ENCODE measurements at regions not wholly inside any gene's neighbourhood (a gene's known extent, or its start where the extent isn't known, plus 50 kb on each side); places are given as distances from the start of the nearest gene placed in this dataset.

DNA sequence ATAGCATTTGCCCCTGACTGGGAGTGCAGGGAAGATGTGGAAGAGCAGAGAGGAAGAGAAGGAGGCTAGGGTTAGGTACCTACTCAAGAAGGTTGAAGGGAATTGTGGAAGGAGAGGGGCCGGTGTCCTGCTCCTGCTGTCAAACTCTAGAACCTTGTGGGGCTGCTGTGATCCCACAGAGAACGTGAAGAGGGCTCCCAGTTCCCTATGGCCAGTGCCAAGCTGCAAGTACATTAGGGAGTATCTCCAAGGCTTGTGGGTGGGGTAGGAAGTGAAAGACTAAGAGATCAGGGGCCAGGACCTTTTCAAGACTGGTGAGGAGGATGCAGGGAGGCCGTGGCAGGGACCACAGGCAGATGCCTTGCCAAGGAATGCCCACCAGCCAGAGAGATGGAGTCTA, 263.4 kb downstream of the CDH26 start:
- ATAC-seq, result no peak
- no peak for DNase-seq
- intact Hi-C loops (cut with DNase I, micrococcal nuclease), result no loop called here
- Histone ChIP-seq H3K4me3 (no peak overlapping the region), H3K9me3 (no peaks in the 10 kb centered on the region), H3K36me3 (ENCODE audit: low read depth) (no peaks in the 10 kb centered on the region), H3K4me1 (ENCODE audit: low read depth) (no peaks in the 10 kb centered on the region)
- TF ChIP-seq, protein P1, sequence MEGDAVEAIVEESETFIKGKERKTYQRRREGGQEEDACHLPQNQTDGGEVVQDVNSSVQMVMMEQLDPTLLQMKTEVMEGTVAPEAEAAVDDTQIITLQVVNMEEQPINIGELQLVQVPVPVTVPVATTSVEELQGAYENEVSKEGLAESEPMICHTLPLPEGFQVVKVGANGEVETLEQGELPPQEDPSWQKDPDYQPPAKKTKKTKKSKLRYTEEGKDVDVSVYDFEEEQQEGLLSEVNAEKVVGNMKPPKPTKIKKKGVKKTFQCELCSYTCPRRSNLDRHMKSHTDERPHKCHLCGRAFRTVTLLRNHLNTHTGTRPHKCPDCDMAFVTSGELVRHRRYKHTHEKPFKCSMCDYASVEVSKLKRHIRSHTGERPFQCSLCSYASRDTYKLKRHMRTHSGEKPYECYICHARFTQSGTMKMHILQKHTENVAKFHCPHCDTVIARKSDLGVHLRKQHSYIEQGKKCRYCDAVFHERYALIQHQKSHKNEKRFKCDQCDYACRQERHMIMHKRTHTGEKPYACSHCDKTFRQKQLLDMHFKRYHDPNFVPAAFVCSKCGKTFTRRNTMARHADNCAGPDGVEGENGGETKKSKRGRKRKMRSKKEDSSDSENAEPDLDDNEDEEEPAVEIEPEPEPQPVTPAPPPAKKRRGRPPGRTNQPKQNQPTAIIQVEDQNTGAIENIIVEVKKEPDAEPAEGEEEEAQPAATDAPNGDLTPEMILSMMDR (IDR thresholded peaks at IDR 0.05), result no peak

DNA sequence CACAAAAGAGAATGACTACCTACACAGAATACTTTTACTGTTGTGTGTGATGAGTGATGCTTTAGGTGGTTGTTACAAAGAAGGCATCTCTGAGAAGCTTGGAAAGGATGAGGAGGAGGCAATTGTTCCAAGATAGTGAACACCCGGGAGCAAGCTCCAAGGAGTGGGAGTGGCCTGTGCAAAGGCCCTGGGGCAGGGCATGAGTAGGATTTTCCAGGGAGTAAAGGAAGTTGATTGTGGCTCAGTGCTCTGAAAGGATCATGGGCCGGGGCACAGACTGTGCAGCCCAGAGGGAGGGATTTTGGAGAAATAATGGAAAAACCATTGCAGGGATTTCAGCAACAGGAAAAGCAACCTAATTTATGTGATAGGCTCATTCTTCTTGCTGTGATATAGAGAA, 264.3 kb downstream of the CDH26 start:
- H3K9me3 ChIP-seq, result no peaks in the 10 kb centered on the region
- intact Hi-C loops (cut with DNase I, micrococcal nuclease), result no loop called here
- H3K4me3 ChIP-seq, result no peak overlapping the region
- no peaks in the 10 kb centered on the region for H3K4me1 ChIP-seq (ENCODE audit: low read depth)
- no peaks in the 10 kb centered on the region for H3K36me3 ChIP-seq (ENCODE audit: low read depth)
- ATAC-seq (no peak), DNase-seq (no peak)
- TF ChIP-seq, protein P1 (IDR thresholded peaks at IDR 0.05), result no peak

DNA sequence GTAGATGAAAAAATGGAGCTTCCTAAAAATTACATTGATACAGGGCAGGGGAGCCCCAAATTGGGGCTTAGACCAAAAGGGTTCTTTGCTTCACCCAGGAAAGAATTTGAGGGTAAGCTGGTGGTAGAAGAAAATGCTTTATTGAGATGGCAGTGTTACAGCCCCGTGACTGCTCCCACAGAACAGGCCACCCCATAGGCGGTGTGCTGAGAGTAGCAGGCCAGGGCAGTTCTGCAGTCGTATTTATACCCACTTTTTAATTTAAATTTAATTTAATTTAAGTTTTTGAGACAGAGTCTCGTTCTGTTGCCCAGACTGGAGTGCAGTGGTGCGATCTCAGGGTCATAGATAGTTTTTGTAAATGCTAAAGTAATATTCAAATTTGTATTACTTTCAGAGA, 265.0 kb downstream of the CDH26 start:
- no peaks in the 10 kb centered on the region for H3K4me1 ChIP-seq (ENCODE audit: low read depth)
- no peaks in the 10 kb centered on the region for H3K9me3 ChIP-seq
- intact Hi-C loops (cut with DNase I, micrococcal nuclease), result no loop called here
- DNase-seq (no peak), ATAC-seq (no peak)
- H3K36me3 ChIP-seq (ENCODE audit: low read depth), result no peaks in the 10 kb centered on the region
- TF ChIP-seq, protein P1 (IDR thresholded peaks at IDR 0.05), result no peak
- no peak overlapping the region for H3K4me3 ChIP-seq

DNA sequence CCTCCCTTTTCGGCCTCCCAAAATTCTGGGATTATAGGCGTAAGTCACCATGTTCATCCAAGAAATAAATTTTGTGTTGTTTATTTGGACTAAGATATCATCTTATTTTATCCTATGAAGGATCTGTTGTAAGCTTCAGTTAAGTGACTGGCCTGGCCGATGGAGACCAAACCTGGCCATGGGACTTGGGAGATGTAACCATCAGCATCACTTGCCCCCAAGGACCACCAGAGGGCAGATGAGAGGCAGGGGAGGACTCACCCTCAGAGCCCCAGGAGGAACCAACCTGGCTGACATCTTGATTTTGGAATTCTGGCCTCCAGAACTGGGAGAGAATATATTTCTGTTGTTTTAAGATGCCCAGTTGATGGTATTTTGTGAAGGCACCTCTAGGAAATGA, 266.7 kb downstream of the CDH26 start:
- no peaks in the 10 kb centered on the region for H3K4me1 ChIP-seq (ENCODE audit: low read depth)

DNA sequence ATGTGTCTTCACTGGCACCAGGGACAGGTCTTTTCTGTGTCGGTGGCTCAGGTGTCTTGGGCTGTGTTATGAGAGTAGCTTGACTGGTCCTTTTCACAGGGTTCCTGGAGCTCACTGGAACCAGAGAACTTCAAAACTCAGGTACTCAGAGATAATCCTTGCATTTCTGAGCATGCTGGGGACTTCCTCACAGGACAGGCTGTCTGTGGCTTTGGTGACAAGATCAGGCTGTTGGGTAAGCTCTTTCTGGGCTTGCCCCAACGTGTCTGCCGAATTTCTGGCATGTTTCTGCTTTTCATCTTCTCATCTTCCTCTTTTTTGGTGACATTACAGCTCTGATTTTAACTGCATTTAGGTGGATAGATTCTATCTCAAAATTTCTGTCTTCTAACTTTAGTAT, 270.0 kb downstream of the CDH26 start:
- no peaks in the 10 kb centered on the region for H3K4me1 ChIP-seq (ENCODE audit: low read depth)
- no peaks in the 10 kb centered on the region for H3K9me3 ChIP-seq
- intact Hi-C loops (cut with DNase I, micrococcal nuclease), result no loop called here
- DNase-seq (no peak), ATAC-seq (peak; percentile 17)
- H3K4me3 ChIP-seq, result no peak overlapping the region
- H3K36me3 ChIP-seq (ENCODE audit: low read depth), result no peaks in the 10 kb centered on the region
- TF ChIP-seq, protein P1 (IDR thresholded peaks at IDR 0.05), result no peak

More for the DNA sequence above, 266.7 kb downstream of the CDH26 start:
- ATAC-seq, result no peak
- Histone ChIP-seq H3K9me3 (no peaks in the 10 kb centered on the region), H3K36me3 (ENCODE audit: low read depth) (no peaks in the 10 kb centered on the region), H3K4me3 (no peak overlapping the region)
- DNase-seq, result no peak
- intact Hi-C loops (cut with DNase I, micrococcal nuclease), result no loop called here
- TF ChIP-seq, protein P1 (IDR thresholded peaks at IDR 0.05), result no peak

DNA sequence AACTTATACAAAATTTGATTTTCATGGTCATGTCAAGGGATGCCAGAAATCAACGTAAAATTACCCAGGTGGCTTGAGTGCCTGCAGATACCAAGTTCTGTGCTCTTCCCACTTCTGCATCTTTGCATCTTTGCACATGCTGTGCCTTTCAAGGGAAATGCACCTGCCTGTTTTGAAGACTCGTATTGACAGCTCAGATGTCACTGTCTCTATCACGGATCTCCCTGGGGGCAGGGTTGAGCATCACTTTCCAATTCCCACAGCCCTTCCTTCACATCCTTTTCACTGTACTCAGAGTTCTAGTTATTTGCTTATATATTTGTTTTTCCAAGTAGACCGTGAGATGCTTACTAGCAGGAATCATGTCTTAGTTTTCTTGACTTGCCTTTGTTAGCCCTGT, 274.2 kb downstream of the CDH26 start:
- Histone ChIP-seq H3K4me1 (ENCODE audit: low read depth) (no peaks in the 10 kb centered on the region), H3K9me3 (no peaks in the 10 kb centered on the region), H3K4me3 (no peak overlapping the region), H3K36me3 (ENCODE audit: low read depth) (no peaks in the 10 kb centered on the region)
- intact Hi-C loops (cut with DNase I, micrococcal nuclease), result no loop called here
- TF ChIP-seq, protein P1 (IDR thresholded peaks at IDR 0.05), result no peak
- no peak for DNase-seq
- no peak for ATAC-seq
